GM23248 (cell line): ENCODE measurements at regions not wholly inside any gene's neighbourhood (a gene's known extent, or its start where the extent isn't known, plus 50 kb on each side); places are given as distances from the start of the nearest gene placed in this dataset.

Experiments
- EZH2 ChIP-seq: fragments of 200-600 bp; sonication (generic); IDR thresholded peaks from 2 replicates; pipeline ENCODE4 v1.6.1; 2018; ENCODE audit warnings: antibody characterized with exemption, mild to moderate bottlenecking; ENCODE audit not compliant: insufficient read depth, poor library complexity, severe bottlenecking
- EZH2phosphoT487 ChIP-seq: fragments of 200-600 bp; sonication (generic); IDR thresholded peaks from 2 replicates; pipeline ENCODE4 v1.6.1; 2018; ENCODE audit warnings: antibody characterized with exemption, moderate library complexity, mild to moderate bottlenecking, low read depth; ENCODE audit not compliant: insufficient read depth

- no peak for TF ChIP-seq EZH2
- no peak for TF ChIP-seq EZH2phosphoT487
These were observed 628.6 kb upstream of the POM121L12 start for GRCh38 chr7:52406808-52407207.
